ENCODE measurements at regions not wholly inside any gene's neighbourhood (a gene's known extent, or its start where the extent isn't known, plus 50 kb on each side); places are given as distances from the start of the nearest gene placed in this dataset.

DNA sequence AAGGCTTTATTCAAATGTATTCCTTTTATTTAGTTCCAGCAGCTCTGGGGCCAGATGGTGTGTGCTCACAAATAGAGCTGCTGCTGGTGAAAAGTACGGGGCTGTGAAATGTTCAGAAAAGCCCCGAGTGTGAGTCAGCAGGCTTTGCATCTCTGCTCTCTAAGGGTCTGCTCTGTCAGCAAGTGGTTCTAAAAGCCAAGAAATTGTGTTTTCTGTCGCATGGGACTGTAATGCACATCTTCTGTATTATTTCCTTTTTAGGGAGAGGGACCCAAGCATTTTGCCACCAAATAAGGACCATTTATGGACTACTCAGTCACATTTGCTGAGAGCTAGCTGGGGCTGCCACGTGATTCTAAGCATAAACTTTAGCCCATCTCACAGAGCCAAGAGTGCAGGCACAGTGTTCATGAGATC, 82.9 kb upstream of the NHS start:
- Histone ChIP-seq H3K27ac (no peak overlapping the region), H3K27me3 (no peaks in the 10 kb centered on the region), H3K9me3 (no peaks in the 10 kb centered on the region), H3K4me1 (ENCODE audit: control insufficient read depth in 1 of 2, insufficient read depth in 1 of 2, low read depth in 1 of 2, low read length in 1 of 2) (no peaks in the 10 kb centered on the region), H3K4me3 (ENCODE audit: low read depth in 1 of 2, low read length in 1 of 2) (no peak overlapping the region), H3K36me3 (no peaks in the 10 kb centered on the region)
- TF ChIP-seq, protein P1, sequence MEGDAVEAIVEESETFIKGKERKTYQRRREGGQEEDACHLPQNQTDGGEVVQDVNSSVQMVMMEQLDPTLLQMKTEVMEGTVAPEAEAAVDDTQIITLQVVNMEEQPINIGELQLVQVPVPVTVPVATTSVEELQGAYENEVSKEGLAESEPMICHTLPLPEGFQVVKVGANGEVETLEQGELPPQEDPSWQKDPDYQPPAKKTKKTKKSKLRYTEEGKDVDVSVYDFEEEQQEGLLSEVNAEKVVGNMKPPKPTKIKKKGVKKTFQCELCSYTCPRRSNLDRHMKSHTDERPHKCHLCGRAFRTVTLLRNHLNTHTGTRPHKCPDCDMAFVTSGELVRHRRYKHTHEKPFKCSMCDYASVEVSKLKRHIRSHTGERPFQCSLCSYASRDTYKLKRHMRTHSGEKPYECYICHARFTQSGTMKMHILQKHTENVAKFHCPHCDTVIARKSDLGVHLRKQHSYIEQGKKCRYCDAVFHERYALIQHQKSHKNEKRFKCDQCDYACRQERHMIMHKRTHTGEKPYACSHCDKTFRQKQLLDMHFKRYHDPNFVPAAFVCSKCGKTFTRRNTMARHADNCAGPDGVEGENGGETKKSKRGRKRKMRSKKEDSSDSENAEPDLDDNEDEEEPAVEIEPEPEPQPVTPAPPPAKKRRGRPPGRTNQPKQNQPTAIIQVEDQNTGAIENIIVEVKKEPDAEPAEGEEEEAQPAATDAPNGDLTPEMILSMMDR (IDR thresholded peaks at IDR 0.05): no peak

DNA sequence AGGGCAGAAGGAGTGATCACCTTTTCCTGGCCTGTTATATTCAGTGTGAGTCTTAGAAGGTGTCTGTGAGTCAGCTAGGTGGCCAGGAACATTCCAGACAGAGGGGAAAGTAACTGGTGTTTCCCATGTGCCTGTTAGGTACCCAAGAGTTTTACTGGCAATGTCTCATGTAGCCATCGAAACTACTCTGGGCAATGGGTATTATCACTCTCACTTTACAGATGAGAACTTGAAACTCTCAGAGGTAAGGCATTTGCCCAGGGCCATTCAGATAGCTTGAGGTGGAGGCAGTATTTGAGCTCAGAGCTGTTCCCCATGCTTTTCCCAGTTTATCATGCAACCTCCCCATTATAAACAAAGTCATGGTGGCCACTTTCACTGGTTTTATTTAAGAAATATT, 80.4 kb upstream of the NHS start:
- H3K27me3 ChIP-seq: no peaks in the 10 kb centered on the region
- no peaks in the 10 kb centered on the region for H3K36me3 ChIP-seq
- H3K9me3 ChIP-seq: no peaks in the 10 kb centered on the region

DNA sequence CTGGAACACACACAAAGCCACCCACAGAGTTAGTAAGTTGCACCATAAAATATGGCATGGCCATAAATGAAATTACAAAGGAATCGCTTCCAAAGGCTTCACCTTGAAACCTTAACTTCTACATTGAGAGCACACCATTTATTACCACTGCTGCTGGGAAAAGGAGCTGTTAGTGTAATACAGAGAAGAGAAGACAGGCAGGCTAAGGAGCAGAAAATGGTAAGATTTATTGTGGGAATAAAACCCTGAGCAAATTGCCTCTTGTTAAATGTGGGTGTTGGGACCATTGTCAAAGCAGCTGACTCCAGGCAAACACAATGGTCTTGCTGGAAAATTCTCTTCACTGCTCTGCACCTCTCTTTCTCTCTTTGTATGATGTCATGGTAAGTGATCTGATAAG, 79.2 kb upstream of the NHS start:
- H3K27ac ChIP-seq: no peak overlapping the region
- H3K36me3 ChIP-seq: no peaks in the 10 kb centered on the region
- no peaks in the 10 kb centered on the region for H3K4me1 ChIP-seq (ENCODE audit: control insufficient read depth in 1 of 2, insufficient read depth in 1 of 2, low read depth in 1 of 2, low read length in 1 of 2)
- TF ChIP-seq, protein P1 (IDR thresholded peaks at IDR 0.05): no peak
- H3K27me3 ChIP-seq: no peaks in the 10 kb centered on the region
- no peak overlapping the region for H3K4me3 ChIP-seq (ENCODE audit: low read depth in 1 of 2, low read length in 1 of 2)
- no peaks in the 10 kb centered on the region for H3K9me3 ChIP-seq

More for the DNA sequence above, 80.4 kb upstream of the NHS start:
- H3K4me1 ChIP-seq (ENCODE audit: control insufficient read depth in 1 of 2, insufficient read depth in 1 of 2, low read depth in 1 of 2, low read length in 1 of 2): no peaks in the 10 kb centered on the region
- H3K27ac ChIP-seq: no peak overlapping the region
- H3K4me3 ChIP-seq (ENCODE audit: low read depth in 1 of 2, low read length in 1 of 2): no peak overlapping the region
- TF ChIP-seq, protein P1 (IDR thresholded peaks at IDR 0.05): no peak

DNA sequence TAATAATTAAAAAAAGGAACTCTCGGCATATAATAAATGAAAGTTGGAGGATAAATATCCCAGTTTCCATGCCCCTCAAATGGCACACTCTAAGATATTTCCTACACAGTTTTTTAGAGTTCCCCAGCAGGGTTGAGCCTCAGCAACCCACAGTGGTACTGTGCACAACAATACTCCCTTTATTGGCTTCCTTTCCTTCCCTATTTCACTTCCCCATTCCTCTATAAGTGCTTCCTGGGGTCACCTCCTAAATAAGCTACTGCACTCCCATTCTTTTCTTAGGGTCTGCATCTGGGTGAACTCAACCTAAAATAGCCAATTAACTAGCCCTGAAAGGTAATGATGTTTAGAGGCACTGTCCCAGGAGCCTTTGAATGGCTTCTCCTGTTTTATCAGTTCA, 76.4 kb upstream of the NHS start:
- H3K4me3 ChIP-seq (ENCODE audit: low read depth in 1 of 2, low read length in 1 of 2): no peak overlapping the region
- no peak overlapping the region for H3K27ac ChIP-seq
- H3K9me3 ChIP-seq: no peaks in the 10 kb centered on the region
- TF ChIP-seq, protein P1 (IDR thresholded peaks at IDR 0.05): no peak
- H3K27me3 ChIP-seq: no peaks in the 10 kb centered on the region
- H3K36me3 ChIP-seq: no peaks in the 10 kb centered on the region
- H3K4me1 ChIP-seq (ENCODE audit: control insufficient read depth in 1 of 2, insufficient read depth in 1 of 2, low read depth in 1 of 2, low read length in 1 of 2): no peaks in the 10 kb centered on the region

DNA sequence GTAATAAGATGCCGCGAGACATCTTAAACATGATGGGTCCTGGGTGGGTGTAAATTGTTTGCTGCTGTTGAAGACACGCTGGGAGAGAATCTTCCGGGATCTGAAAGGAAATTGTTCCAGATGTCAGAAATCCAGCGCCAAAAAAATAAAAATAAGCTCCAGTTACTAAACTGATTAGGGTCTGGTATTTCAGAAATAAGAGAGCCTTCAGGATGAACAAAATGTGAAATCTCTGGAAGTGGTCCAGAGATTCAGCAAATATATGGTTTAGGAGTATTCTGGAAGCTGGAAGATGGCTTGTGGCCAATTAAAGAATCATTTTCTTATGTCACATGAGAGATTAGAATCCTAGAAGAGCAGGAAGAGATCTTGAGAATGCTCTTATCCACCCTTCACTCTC, 75.8 kb upstream of the NHS start:
- Histone ChIP-seq H3K36me3 (no peaks in the 10 kb centered on the region), H3K4me3 (ENCODE audit: low read depth in 1 of 2, low read length in 1 of 2) (no peak overlapping the region), H3K27me3 (no peaks in the 10 kb centered on the region)

More for the DNA sequence above, 75.8 kb upstream of the NHS start:
- Histone ChIP-seq H3K27ac (no peak overlapping the region), H3K4me1 (ENCODE audit: control insufficient read depth in 1 of 2, insufficient read depth in 1 of 2, low read depth in 1 of 2, low read length in 1 of 2) (no peaks in the 10 kb centered on the region), H3K9me3 (no peaks in the 10 kb centered on the region)
- TF ChIP-seq, protein P1 (IDR thresholded peaks at IDR 0.05): no peak

Measured in neutrophil (primary cell).